Stimulated activated CD8-positive, alpha-beta memory T cell treated with anti-CD3 and anti-CD28 coated beads, Interleukin-2, amount 100 ng/mL, for 48 hours (primary cell): ENCODE measurements at regions not wholly inside any gene's neighbourhood (a gene's known extent, or its start where the extent isn't known, plus 50 kb on each side); places are given as distances from the start of the nearest gene placed in this dataset.
"Not testable (repeated sequence)": the region's sequence is repeated elsewhere in the genome, so short reads cannot be mapped to it uniquely, and the experiment has no call there.

Experiments
- DNase-seq, 2 donors: peaks; one replicate each; pipeline ENCODE4 v3.0.0-alpha.2; 2020; ENCODE audit warnings: low read depth in 2 of 2

DNA sequence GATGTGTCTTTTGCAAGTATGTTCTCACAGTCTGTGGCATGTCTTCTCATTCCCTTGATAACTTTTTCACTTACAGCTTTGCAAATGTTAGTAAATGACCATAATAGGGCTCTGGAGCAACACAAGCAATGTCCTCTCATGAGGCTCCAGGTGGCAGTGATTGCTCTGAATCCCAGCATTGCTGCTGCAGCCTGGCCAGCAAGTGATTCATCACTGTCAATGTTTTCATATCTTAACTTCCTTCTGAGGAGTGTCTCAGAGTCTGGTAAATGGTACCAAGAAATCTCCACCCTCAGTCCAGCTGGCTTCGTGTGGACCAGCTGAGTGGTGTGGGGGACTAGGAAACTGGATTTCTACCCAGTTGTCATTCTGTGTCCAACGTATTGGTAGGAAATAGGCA lies 139.6 kb downstream of the MYLK4 start:
- DNase-seq: no peak

DNA sequence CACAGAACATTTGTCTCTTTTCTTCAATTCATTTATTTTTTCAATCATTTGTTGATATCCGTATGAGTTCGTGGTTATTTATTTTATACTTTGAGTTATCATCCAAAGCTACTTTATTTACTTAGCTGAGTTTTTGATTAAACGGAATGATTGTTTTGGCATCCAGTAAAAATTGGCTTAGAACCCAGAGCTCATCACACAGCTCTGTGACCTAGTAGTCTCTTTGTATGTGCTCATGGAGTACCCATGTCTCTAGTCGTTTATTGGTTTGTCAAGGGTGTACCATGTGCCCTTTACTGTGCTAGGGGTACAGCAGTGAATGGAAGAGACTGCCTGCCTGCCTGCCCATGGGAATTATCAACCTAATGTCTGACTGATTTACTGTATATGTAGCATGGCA lies 142.2 kb downstream of the MYLK4 start:
- no peak for DNase-seq

DNA sequence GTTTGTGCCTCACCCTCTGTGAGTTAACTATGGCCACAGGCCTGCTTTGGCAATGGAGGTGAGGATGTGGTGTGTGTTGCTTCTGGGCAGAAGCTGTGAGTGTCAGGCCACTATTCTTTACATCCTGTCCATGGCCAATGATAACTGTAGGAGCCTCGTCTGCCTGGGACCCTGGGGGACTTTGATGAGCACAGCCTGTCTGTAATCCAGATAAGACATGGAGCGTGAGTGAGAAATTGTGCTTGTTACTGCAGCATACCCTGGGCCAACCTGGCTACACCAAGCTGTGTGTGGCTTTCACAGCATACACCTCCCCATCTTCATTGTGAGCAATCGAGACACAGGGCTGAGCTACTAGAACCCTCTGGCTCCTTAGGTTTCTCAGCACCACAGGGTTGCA lies 150.4 kb downstream of the MYLK4 start:
- DNase-seq: no peak

DNA sequence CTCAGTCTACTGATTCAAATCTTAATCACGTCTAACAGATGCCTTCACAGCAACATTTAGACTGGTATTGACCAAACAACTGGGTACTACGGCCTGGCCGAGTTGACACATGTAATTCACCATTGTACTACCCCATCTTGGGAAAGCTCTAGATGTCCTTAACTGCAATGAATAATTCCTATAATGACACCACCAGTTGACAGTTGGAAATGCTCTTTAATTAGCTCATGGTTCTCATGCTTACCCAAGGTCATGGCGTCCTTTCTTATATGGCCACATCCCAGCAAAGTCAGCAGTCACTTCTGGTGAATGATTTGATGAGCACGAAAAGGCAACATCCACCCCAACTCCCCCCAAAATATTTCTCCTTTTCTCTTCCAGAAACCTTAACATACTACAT lies 150.9 kb downstream of the MYLK4 start:
- no peak for DNase-seq

DNA sequence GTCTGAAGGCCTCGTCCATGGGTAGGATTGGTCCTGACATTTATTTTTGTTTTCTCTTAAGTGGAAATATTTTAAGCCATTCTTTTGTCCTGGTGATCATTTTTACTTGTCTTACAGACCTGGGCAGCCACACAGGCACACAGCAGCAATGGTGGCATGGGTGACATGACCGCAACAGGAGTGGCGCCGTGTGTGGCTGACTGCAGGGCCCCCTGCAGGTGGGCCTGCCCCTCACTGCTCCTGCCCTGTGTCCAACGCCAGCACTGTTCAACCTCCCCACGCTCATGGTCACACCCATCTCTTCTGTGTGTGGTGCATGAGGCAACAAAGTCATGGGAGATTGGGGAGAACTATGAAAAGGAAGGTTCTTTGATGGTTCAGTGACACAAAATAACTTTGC lies 151.9 kb downstream of the MYLK4 start:
- DNase-seq: no peak

DNA sequence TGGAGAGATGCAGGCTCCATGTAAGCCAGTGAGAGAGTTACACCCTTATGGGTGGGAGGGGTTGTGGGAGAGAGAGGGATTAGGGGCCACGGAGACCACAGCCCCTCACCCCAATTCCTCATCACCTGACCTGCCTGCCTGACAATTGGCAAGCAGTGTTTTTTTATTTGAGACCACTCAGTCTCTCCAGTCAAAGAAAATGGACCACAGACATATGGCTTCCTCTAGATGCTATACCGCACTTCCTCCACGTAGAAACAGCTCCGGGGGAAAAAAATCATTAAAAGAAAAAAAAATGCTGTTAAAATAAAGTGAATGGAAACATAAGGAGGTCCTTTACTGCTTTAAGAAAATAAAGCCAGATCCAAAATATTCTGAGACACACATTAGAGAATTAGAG lies 152.7 kb downstream of the MYLK4 start:
- no peak for DNase-seq

DNA sequence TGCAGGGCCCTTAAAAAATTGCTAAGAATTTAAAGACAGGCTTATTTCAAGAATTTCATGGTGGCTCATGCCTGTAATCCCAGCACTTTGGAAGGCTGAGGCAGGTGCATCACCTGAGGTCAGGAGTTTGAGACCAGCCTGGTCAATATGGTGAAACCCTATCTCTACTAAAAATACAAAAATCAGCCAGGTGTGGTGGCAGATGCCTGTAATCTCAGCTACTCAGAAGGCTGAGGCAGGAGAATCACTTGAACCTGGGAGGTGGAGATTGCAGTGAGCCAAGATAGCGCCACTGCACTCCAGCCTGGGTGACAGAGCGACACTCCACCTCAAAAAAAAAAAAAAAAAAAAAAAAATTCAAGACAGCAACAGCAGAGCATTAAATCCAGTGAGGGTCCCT lies 153.3 kb downstream of the MYLK4 start:
- DNase-seq: not testable (repeated sequence)

DNA sequence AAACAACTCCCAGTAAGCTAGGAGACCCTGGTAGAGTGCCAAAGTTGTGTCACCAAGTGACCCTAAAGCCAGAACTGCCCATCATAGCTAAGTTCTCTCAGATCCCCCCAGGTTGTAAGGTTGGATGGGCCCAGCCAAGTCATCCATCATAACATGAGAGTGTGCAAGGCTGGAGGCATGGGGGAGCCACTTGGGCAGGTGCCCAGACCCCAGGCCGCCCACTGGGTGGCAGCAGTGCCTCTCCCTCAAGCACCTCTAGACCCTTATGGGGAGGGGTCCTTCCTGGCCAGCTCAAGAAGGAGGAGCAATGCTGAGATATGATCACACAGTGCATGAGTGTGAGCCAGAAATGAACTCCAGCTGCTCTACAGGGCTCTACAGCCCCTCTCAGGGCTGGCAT lies 154.5 kb downstream of the MYLK4 start:
- no peak for DNase-seq

DNA sequence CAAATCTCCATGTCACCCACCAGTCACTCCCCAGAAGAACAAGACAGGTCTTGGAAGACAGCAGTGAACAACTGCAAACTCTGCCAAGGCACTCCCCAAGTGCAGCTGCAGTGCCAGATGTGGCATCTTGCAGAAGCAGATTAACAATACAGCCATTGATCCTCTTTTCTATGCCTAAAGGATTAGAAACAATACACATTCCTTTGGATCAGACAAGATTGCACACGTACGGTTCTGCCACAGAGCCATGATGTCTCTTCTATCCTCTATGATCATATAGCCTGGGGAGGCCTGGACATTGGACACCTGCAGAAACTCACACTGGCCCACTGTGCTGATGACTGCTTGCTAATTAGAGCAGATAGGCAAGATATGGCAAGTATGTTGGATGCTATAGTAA lies 155.9 kb downstream of the MYLK4 start:
- DNase-seq: no peak

DNA sequence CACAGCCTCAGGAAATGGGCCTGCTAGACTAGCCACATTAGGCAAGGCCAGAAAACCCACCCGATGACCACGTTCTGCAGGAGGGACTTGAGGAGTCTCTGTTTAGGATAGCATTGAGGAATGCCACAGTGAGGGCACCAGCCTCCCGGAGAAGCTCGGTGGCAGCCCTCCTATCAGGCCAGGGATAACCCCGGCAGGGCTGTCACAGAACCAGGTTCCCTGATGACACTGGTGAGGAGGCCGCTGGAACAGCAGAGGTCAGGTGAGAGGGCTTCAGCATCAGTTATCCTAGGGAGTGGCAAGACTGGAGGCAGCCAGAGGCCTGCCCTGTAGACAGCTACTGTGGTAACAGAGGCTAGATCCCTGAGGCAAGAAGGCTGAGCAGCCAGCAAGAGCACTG lies 157.6 kb downstream of the MYLK4 start:
- no peak for DNase-seq

DNA sequence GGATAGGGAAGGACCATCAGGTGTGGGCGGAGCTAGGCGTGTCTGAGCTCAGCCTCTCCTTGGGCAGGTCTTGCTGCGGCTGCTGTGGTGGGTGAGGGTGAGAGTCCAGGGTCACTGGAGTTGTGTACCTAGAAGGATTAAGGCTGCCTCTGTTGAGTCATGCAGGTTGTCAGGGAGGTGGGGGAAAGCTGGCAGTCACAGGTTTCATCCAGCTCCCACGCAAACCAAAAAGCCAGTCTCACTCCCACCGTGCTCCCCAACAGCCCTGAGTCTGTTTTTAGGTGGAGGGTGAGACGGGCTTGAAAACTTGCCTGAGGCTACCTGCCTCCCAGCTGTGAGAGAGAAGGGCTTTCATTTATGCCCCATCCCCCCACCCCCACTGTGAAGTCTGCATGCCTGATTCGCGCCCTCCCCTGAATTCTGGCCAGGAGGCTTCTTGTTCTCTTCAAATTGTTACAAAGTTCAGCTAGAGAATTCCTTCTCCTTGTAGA lies 161.5 kb downstream of the MYLK4 start:
- DNase-seq: no peak

DNA sequence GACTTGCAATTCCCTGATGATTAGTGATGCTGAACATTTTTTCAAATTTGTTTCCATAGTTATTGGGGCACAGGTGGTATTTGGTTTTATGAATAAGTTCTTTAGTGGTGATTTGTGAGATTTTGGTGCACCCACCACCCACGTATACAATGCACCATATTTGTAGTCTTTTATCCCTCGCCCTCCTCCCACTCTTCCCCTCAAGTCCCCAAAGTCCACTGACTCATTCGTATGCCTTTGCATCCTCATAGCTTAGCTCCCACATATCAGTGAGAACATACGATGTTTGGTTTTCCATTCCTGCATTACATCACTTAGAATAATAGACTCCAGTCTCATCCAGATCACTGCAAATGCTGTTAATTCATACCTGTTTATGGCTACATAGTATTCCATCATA lies 167.3 kb downstream of the MYLK4 start:
- DNase-seq: no peak

DNA sequence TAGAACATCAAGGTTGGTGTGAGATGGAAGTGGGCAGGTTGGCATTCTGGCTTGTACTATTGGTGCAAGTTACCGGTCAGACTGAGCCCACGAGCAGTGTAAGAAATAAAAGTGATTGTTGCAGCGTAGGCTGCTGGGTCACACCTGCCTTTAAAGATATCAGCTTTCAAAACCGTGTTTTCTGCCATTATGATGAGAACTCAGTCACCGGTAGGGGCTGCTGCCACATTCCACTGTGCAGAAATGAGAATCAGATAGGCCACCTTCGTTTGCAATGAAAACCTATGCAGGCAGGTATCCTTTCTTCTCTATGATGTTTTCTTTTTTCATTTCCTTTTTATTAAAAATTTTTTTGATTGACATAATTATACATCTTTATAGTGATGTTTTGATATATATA lies 168.5 kb downstream of the MYLK4 start:
- no peak for DNase-seq

DNA sequence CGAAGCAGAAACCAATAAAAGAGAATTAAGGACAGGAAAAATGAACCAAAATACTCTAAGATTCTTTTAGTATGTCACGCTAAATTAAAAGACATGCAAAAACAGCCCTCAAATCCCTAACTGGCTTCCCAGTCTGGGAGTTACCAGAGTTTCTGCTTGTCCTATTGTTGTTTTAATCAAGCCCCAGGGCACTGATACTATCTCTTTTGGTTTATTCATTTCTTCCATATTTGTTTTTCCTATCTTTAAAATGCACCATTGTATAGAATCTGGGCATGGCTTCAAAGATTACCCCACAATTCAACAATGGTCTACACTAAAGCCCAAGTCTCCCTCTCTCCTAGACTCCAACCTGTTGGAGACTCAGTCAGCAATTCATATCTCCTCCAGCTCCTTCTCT lies 169.1 kb downstream of the MYLK4 start:
- no peak for DNase-seq

DNA sequence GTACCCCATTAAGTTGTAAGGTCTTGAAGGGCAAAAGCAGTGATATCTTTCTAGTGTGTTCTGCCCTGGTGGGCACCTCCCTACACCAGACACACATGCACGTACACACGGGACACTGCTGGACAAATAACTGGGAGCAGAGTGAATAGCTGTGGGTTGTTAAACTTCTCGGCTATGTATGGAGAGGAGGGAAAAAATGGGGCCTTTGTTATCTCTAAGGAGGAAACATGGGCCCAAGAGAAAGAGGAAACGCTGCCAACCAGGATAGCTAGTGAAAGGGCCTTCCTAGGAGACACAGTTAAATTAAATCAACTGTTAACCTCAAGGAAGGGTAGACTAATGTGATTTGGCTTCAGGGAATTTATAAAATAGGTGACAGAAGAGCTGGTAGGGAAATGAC lies 169.7 kb downstream of the MYLK4 start:
- DNase-seq: no peak

DNA sequence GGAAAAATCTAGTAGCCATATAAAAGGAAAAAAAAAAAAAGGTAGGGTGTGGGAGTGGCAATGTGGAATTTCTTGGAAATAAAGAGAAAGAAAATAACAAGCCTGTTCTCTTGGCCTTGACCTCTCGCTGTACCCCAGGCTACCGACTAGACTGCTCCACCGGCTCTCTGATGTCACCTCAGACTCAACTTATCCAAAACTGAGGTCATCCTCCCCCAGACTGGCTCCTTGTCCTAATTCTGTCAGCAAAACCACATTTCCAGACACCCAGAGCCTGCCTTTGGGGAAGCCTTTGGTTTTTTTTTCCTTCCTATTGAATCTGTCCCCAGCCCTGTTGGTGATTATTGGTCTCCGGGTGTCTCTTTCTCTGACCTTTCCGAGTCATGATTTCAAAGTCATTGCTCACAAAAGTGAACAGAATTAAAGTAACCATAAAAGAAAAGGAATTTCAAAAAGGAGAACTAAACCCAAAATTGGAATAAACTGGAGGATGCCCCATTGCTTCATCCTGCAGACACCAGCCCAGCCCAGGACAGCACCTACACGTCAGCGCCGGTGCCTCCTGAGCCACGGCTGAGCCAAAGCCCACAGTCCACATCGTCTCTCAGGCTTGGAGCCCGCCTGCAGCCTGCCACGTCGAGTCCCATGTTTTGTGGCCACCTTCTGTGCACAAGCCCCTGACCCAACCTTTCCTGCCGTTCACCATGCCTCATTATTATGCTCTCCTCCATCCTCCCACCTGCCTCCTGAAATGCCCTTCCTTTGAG lies 170.7 kb downstream of the MYLK4 start:
- no peak for DNase-seq

DNA sequence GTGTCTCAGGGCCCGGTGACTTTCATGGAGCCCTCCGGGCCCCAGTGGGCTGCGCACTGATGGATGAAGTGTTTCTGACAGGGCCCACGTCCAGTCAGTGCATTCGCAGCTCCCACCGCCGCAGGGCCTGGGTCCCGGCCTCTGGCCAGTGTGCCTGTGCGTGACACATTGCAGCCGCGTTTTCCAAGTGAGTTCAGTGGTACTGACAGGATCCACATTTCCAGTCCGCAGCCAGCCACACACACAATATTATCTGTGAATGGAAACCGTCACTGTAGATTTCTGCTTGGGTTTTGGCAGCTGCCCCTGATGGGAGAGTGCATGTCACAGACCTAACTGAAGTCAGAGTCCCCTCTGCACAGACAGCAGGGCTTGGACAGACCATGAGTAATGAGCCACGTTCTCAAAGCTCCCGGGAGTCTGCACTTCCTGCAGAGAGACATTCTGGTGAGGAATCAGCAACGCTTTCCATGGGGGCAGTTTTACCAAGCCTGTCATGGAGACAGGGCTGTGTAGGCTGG lies 171.4 kb downstream of the MYLK4 start:
- DNase-seq: no peak

DNA sequence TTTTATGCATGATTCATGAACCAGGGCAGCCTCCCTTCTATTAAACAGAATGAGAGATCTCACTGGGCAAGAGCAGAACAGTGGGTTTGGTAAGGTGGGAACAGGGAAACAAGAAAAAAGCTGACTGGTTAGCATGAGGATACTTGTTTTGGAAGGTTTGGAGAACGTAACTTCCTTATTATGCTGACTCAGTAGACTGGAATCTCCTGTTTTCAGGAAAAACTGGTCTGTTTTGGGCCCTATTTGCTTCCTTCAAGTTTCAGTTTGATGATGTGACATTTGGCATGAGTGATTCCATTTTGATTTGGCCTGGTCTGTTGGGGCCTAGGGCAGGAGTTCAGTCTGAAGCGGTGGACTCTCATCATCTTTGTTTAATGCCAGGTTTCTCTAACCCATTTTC lies 172.0 kb downstream of the MYLK4 start:
- no peak for DNase-seq

DNA sequence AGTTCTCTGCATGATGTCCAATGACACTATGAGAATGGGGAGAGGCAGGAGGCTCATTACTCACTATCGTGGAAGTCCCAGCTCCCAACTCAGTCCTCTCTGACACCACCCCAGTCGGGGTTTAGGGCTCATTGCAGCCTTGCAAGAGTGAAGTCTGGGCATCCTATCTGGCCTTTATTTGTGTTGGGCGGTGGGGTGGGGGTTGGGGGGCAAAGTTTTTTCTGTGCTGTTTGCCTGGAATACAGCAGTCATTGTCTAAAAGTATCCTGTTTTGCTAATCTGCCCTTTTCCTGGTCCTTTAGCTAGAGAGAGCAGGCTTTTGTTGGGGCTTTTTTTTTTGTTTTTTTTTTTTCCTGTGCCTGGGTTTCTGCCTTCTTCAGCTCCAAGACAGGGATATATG lies 174.2 kb downstream of the MYLK4 start:
- no peak for DNase-seq

DNA sequence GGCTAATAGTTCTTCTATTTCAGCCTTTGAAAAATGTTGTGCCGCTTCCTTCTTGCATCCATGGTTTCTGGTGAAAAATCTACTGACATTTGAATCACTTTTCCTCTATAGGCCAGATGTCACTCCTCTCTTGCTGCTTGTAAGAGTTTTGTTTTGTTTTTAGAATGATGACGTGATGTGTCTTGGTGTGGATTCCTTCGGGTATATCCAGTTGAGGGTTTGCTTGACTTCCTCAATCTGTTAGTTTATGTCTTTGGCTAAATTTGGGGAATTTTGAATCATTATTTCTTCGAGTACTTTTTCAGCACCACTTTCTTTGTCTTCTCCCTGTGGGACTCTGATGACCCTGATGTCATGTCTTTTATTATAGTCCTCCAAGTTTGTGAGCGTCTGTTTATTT lies 175.5 kb downstream of the MYLK4 start:
- no peak for DNase-seq

DNA sequence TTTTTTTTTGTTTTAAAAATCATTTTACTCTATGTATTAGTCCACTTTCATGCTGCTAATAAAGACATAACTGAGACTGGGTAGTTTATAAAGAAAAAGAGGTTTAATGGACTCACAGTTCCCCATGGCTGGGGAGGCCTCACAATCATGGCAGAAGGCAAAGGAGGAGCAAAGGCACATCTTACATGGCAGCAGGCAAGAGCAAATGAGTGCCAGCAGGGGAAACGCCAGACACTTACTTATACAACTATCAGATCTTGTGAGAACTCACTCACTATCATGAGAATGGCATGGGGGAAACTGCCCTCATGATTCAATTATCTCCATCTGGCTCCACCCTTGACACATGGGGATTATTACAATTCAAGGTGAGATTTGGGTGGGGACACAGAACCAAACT lies 181.3 kb downstream of the MYLK4 start:
- not testable (repeated sequence) for DNase-seq

DNA sequence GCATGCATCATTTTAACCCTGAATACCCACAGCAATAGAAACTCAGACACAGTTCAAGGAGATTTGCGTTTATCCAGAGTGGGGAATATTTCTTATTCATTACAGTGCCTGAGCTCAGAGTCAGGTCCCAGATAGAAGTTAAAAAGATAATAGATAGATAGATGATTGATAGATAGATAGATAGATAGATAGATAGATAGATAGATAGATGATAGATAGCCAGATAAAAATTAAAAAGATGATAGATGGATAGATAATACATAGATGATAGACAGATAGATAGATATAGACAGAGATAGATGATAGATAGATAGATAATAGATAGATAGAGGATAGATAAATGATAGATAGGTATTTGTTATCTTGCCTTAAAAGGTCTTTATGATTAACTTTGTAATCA lies 184.7 kb downstream of the MYLK4 start:
- no peak for DNase-seq

DNA sequence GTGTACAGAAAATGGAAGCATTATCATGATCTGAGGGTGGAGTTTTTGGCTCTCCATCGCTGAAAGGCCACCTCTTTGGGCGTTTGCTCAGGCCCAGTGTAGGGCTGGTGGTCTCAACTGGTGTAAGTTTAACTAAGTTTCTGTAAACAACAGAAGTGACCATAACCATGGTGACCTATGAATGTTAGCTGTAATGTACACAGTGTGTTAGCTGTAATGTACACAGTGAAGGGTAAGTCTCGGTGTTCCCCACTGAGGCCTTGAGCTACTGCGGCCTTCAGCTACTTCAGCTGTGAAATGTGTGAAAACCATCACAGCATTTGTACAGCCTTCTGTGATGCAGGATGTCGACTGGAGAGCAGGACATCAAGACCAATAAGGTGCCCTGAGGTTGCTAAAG lies 185.2 kb downstream of the MYLK4 start:
- no peak for DNase-seq

DNA sequence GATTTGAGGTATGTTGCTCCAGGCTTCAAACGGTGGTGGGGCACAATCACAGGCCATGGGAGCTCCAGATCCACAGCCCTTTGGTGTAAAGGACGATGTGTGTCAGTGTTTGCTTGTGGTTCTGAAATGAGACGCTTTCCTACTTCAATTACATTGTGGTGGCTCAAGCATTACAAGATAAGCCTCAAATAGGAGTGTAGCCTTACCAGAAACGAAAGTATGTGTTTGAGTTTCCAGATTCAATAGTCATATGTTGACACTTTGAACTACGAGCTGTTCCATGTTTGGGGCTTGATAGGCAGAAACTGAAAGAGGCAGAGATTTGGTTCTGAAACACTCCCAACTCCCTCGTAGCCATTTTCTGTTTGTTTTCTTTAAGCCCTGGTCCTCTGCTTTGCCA lies 187.1 kb downstream of the MYLK4 start:
- no peak for DNase-seq
